HFFc6 (cell line): ENCODE measurements at regions not wholly inside any gene's neighbourhood (a gene's known extent, or its start where the extent isn't known, plus 50 kb on each side); places are given as distances from the start of the nearest gene placed in this dataset.

ENCODE experiments used
- DNase-seq: peaks from one replicate; pipeline ENCODE4 v3.0.0-alpha.2; 2018
- H3K27ac Mint-ChIP-seq: 2 replicates; pipeline ENCODE4 v1.8.0; 2020; ENCODE audit warnings: mild to moderate bottlenecking, mixed read lengths
- H3K27me3 Mint-ChIP-seq: 2 replicates; pipeline ENCODE4 v1.8.0; 2021; ENCODE audit warnings: mild to moderate bottlenecking, moderate library complexity, mixed read lengths; ENCODE audit not compliant: insufficient read depth
- H3K36me3 Mint-ChIP-seq: 2 replicates; pipeline ENCODE4 v1.8.0; 2021; ENCODE audit warnings: low read depth, mixed read lengths
- H3K4me1 Mint-ChIP-seq: 2 replicates; pipeline ENCODE4 v1.8.0; 2020; ENCODE audit warnings: low read depth, mixed read lengths
- H3K4me3 Mint-ChIP-seq: 2 replicates; pipeline ENCODE4 v1.8.0; 2020; ENCODE audit warnings: mild to moderate bottlenecking, moderate library complexity, mixed read lengths
- H3K9me3 Mint-ChIP-seq: 2 replicates; pipeline ENCODE4 v1.8.0; 2020; ENCODE audit warnings: mild to moderate bottlenecking, mixed read lengths
- CTCF ChIP-seq: fragments of 200-600 bp; sonication (generic); IDR thresholded peaks from 2 replicates; pipeline ENCODE4 v1.5.0; 2021; ENCODE audit warnings: antibody characterized with exemption, mild to moderate bottlenecking

DNA sequence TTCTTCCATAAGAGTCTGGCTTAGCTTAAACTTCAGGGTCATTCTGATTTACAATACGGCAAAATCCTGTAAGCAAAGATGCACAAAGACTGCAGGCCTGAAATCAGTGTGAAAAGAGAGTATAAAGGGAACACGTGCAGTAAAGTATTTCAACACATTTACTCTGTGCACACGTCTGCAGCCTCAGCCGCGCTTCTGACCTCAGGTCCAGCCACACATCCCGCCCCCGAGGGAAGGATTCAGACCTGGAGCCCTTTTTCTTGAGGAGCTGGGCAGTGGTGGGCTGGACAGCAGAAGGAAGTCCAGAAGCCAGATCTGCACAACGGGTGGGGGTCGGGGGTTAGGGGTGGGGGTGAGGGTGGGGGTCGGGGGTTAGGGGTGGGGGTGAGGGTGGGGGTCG, 58.9 kb upstream of the FAM20C start:
- peaks cover 32% of the 10 kb centered on the region for H3K27me3 Mint-ChIP-seq
- no peak overlapping the region for H3K27ac Mint-ChIP-seq
- no peaks in the 10 kb centered on the region for H3K36me3 Mint-ChIP-seq

DNA sequence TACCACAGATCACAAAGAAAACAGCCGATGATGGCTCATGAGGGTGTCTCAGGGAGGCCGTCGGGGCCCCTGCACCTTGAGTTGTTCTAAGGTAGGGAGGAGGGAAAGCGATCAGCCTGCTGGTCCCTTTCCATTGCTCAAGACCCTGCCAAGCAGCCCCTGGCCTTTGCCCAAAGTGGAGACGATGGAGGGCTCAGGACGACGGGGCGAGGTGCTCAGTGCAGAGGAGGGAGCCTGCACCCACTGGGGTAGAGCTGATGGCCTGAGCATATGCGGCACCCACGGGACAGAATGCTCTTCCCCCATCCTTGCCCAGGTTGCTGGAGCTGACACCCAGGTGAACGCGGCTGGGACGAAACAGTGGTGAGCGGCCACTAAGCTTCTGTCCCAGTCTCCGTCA, 58.3 kb upstream of the FAM20C start:
- no peaks in the 10 kb centered on the region for H3K9me3 Mint-ChIP-seq
- H3K27me3 Mint-ChIP-seq: peaks cover 30% of the 10 kb centered on the region
- TF ChIP-seq CTCF: no peak
- H3K36me3 Mint-ChIP-seq: no peaks in the 10 kb centered on the region
- H3K4me1 Mint-ChIP-seq: peaks cover 11% of the 10 kb centered on the region
- DNase-seq: no peak
- no peak overlapping the region for H3K27ac Mint-ChIP-seq
- H3K4me3 Mint-ChIP-seq: no peak overlapping the region

More for the DNA sequence above, 58.9 kb upstream of the FAM20C start:
- TF ChIP-seq CTCF: no peak
- no peak overlapping the region for H3K4me3 Mint-ChIP-seq
- H3K4me1 Mint-ChIP-seq: peaks cover 11% of the 10 kb centered on the region
- no peak for DNase-seq
- no peaks in the 10 kb centered on the region for H3K9me3 Mint-ChIP-seq

GRCh38 chr7:134561-135256, 57.7 kb upstream of the FAM20C start:
- no peak for TF ChIP-seq CTCF
- no peak for DNase-seq
- Mint-ChIP-seq H3K9me3 (no peaks in the 10 kb centered on the region), H3K27me3 (peaks cover 33% of the 10 kb centered on the region), H3K36me3 (no peaks in the 10 kb centered on the region), H3K4me1 (peaks cover 7% of the 10 kb centered on the region), H3K4me3 (no peak overlapping the region), H3K27ac (no peak overlapping the region)

DNA sequence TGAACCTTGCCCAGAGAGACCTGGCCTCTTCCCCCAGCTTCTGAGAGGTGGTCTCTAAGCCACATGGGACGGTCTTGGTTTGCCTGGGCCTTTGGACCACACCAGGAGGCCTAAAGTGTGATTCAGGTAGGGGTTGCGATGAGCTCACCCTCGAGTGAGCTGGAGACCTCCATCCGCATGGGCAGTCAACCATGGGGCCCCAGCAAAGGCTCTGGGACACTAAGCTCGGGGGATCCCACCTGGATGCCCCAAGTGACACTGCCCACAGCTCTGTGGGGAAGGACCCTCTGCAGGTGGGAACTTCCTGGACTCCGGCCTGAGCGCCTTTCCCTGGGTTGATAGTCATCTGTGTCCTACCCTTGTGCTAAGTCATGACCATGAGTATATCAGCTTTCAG, 57.1 kb upstream of the FAM20C start:
- Mint-ChIP-seq H3K27me3 (peaks cover 33% of the 10 kb centered on the region), H3K4me3 (no peak overlapping the region), H3K4me1 (peaks cover 1% of the 10 kb centered on the region; the same call in 1 of the 2 replicates), H3K9me3 (no peaks in the 10 kb centered on the region), H3K27ac (no peak overlapping the region), H3K36me3 (no peaks in the 10 kb centered on the region)
- DNase-seq: no peak
- TF ChIP-seq CTCF: no peak

DNA sequence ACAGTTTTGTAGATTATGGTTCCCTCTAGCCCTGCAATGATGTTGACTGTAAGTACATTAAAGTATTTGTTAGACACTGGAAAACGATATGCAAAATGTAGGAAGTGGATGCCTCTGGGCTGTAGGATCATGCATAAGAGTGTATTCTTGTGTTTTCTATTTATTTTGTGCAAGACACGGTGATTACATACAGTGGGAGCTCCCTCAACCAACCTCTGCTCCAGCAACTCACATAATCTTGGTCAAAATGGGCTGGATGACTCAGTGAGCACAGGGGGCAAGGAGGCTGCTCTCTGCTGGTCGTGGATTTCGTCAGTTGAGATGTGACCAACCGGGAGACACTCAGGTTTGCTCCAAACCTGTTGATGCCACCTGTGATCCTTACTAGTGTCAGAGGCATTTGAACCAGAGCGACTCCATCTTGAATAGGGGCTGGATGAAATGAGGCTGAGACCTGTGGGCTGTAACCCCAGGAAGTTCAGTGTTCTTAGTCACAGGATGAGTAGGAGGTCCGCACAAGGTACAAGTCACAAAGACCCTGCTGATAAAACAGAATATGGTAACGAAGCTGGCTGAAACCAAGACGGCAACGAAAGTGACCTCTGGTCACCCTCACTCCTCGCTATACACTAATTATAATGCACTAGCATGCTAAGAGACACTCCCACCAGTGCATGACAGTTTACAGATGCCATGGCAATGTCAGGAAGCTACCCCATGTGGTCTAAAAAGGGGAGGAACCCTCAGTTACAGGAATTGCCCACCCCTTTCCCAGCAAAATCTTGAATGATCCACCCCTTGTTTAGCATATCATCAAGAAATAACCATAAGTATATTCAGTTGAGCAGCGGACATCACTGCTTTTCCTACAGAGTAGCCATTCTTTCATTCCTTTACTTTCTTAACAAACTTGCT, 56.4 kb upstream of the FAM20C start:
- no peaks in the 10 kb centered on the region for H3K9me3 Mint-ChIP-seq
- no peaks in the 10 kb centered on the region for H3K36me3 Mint-ChIP-seq
- H3K4me1 Mint-ChIP-seq: no peaks in the 10 kb centered on the region
- H3K27me3 Mint-ChIP-seq: peaks cover 33% of the 10 kb centered on the region
- no peak for TF ChIP-seq CTCF
- DNase-seq: no peak
- no peak overlapping the region for H3K27ac Mint-ChIP-seq
- H3K4me3 Mint-ChIP-seq: no peak overlapping the region
